ENCODE measurements at regions not wholly inside any gene's neighbourhood (a gene's known extent, or its start where the extent isn't known, plus 50 kb on each side); places are given as distances from the start of the nearest gene placed in this dataset.
"Not testable (repeated sequence)": the region's sequence is repeated elsewhere in the genome, so short reads cannot be mapped to it uniquely, and the experiment has no call there.

GRCh38 chr17:13659051-13659450, 57.3 kb upstream of the HS3ST3A1 start:
- DNase-seq = not testable (repeated sequence)

- no peak for DNase-seq
These were observed 64.3 kb upstream of the HS3ST3A1 start for GRCh38 chr17:13665872-13666635.

GRCh38 chr17:13671341-13671740, 69.6 kb upstream of the HS3ST3A1 start:
- no peak for DNase-seq

GRCh38 chr17:13671771-13672170, 70.0 kb upstream of the HS3ST3A1 start:
- DNase-seq = no peak

GRCh38 chr17:13678361-13678760, 76.6 kb upstream of the HS3ST3A1 start:
- DNase-seq = no peak

- no peak for DNase-seq
These were observed 77.1 kb upstream of the HS3ST3A1 start for GRCh38 chr17:13678841-13679240.

- no peak for DNase-seq
These were observed 87.0 kb upstream of the HS3ST3A1 start for GRCh38 chr17:13688716-13689115.

GRCh38 chr17:13690806-13691205, 89.1 kb upstream of the HS3ST3A1 start:
- DNase-seq = no peak

GRCh38 chr17:13694934-13695333, 93.2 kb upstream of the HS3ST3A1 start:
- no peak for DNase-seq

- no peak for DNase-seq
These were observed 97.1 kb upstream of the HS3ST3A1 start for GRCh38 chr17:13698832-13699231.

GRCh38 chr17:13699261-13699660, 97.5 kb upstream of the HS3ST3A1 start:
- DNase-seq = no peak

- no peak for DNase-seq
These were observed 100.5 kb upstream of the HS3ST3A1 start for GRCh38 chr17:13702266-13702665.

- DNase-seq = no peak
These were observed 102.6 kb upstream of the HS3ST3A1 start for GRCh38 chr17:13704333-13704732.

GRCh38 chr17:13705221-13705620, 103.5 kb upstream of the HS3ST3A1 start:
- no peak for DNase-seq

GRCh38 chr17:13721705-13722104, 120.0 kb upstream of the HS3ST3A1 start:
- no peak for DNase-seq

- DNase-seq = no peak
These were observed 123.7 kb upstream of the HS3ST3A1 start for GRCh38 chr17:13725288-13725990.

- no peak for DNase-seq
These were observed 125.9 kb upstream of the HS3ST3A1 start for GRCh38 chr17:13727441-13728171.

- DNase-seq = no peak
These were observed 127.1 kb upstream of the HS3ST3A1 start for GRCh38 chr17:13728781-13729180.

- no peak for DNase-seq
These were observed 127.9 kb upstream of the HS3ST3A1 start for GRCh38 chr17:13729466-13730134.

GRCh38 chr17:13734880-13735279, 133.2 kb upstream of the HS3ST3A1 start:
- DNase-seq = no peak

- DNase-seq = no peak
These were observed 133.7 kb upstream of the HS3ST3A1 start for GRCh38 chr17:13735444-13735843.

GRCh38 chr17:13735861-13736260, 134.1 kb upstream of the HS3ST3A1 start:
- no peak for DNase-seq

- DNase-seq = no peak
These were observed 135.2 kb upstream of the HS3ST3A1 start for GRCh38 chr17:13736916-13737315.
